ENCODE measurements at regions not wholly inside any gene's neighbourhood (a gene's known extent, or its start where the extent isn't known, plus 50 kb on each side); places are given as distances from the start of the nearest gene placed in this dataset.

DNA sequence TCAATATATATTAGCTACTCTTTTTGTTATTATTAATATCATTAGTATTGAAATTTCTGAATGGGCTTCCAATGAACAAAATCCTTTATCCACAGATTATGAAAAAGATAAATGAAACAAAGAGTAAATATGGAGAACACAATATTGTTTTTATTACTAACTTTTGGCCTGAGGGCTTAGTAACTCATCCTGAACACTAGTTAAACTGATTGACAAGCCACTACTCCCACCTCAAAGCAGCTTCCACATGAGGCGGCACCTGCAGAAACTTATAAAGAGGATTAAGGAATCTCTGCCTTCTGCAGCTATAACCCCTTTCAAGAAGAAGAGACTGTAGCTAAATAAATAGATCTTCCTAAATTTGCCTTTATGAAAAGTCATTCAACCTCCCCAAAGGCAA, 187.6 kb upstream of the ALG10 start:
- no peak for TF ChIP-seq EZH2 (IDR thresholded peaks at IDR 0.05; ENCODE audit: borderline replicate concordance, low read length)
- TF ChIP-seq, protein P1, sequence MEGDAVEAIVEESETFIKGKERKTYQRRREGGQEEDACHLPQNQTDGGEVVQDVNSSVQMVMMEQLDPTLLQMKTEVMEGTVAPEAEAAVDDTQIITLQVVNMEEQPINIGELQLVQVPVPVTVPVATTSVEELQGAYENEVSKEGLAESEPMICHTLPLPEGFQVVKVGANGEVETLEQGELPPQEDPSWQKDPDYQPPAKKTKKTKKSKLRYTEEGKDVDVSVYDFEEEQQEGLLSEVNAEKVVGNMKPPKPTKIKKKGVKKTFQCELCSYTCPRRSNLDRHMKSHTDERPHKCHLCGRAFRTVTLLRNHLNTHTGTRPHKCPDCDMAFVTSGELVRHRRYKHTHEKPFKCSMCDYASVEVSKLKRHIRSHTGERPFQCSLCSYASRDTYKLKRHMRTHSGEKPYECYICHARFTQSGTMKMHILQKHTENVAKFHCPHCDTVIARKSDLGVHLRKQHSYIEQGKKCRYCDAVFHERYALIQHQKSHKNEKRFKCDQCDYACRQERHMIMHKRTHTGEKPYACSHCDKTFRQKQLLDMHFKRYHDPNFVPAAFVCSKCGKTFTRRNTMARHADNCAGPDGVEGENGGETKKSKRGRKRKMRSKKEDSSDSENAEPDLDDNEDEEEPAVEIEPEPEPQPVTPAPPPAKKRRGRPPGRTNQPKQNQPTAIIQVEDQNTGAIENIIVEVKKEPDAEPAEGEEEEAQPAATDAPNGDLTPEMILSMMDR (IDR thresholded peaks at IDR 0.05; ENCODE audit: low read length) = no peak

Data from OCI-LY1 (cell line).